ENCODE measurements at regions not wholly inside any gene's neighbourhood (a gene's known extent, or its start where the extent isn't known, plus 50 kb on each side); places are given as distances from the start of the nearest gene placed in this dataset.

GRCh38 chr9:16158093-16158492 lies 605.2 kb downstream of the CCDC171 start:
- no peak for DNase-seq (ENCODE audit: low read depth)

GRCh38 chr9:16161483-16161882 lies 608.6 kb downstream of the CCDC171 start:
- no peak for DNase-seq (ENCODE audit: low read depth)

- no peak for DNase-seq (ENCODE audit: low read depth)
Measured at GRCh38 chr9:16170119-16170518, 617.3 kb downstream of the CCDC171 start.

- no peak for DNase-seq (ENCODE audit: low read depth)
Measured at GRCh38 chr9:16171911-16172310, 619.1 kb downstream of the CCDC171 start.

- no peak for DNase-seq (ENCODE audit: low read depth)
Measured at GRCh38 chr9:16172796-16173195, 620.0 kb downstream of the CCDC171 start.

GRCh38 chr9:16174915-16175314 lies 622.1 kb downstream of the CCDC171 start:
- no peak for DNase-seq (ENCODE audit: low read depth)

- no peak for DNase-seq (ENCODE audit: low read depth)
Measured at GRCh38 chr9:16175461-16175860, 622.6 kb downstream of the CCDC171 start.

- no peak for DNase-seq (ENCODE audit: low read depth)
Measured at GRCh38 chr9:16178294-16178693, 625.5 kb downstream of the CCDC171 start.

GRCh38 chr9:16179566-16179965 lies 626.7 kb downstream of the CCDC171 start:
- no peak for DNase-seq (ENCODE audit: low read depth)

- DNase-seq (ENCODE audit: low read depth), result no peak
Measured at GRCh38 chr9:16180091-16180490, 627.2 kb downstream of the CCDC171 start.

GRCh38 chr9:16180546-16180945 lies 627.7 kb downstream of the CCDC171 start:
- no peak for DNase-seq (ENCODE audit: low read depth)

- no peak for DNase-seq (ENCODE audit: low read depth)
Measured at GRCh38 chr9:16181539-16181938, 628.7 kb downstream of the CCDC171 start.

GRCh38 chr9:16182784-16183183 lies 629.9 kb downstream of the CCDC171 start:
- no peak for DNase-seq (ENCODE audit: low read depth)

- no peak for DNase-seq (ENCODE audit: low read depth)
Measured at GRCh38 chr9:16184964-16185646, 632.3 kb downstream of the CCDC171 start.

- DNase-seq (ENCODE audit: low read depth), result no peak
Measured at GRCh38 chr9:16191191-16191590, 638.3 kb downstream of the CCDC171 start.

- DNase-seq (ENCODE audit: low read depth), result no peak
Measured at GRCh38 chr9:16191691-16192402, 639.0 kb downstream of the CCDC171 start.

GRCh38 chr9:16192403-16193017 lies 639.7 kb downstream of the CCDC171 start:
- no peak for DNase-seq (ENCODE audit: low read depth)

- DNase-seq (ENCODE audit: low read depth), result no peak
Measured at GRCh38 chr9:16193066-16193465, 640.2 kb downstream of the CCDC171 start.

GRCh38 chr9:16196206-16196605 lies 643.4 kb downstream of the CCDC171 start:
- no peak for DNase-seq (ENCODE audit: low read depth)

GRCh38 chr9:16197578-16198370 lies 644.9 kb downstream of the CCDC171 start:
- no peak for DNase-seq (ENCODE audit: low read depth)

GRCh38 chr9:16198996-16199395 lies 646.2 kb downstream of the CCDC171 start:
- DNase-seq (ENCODE audit: low read depth), result no peak

- no peak for DNase-seq (ENCODE audit: low read depth)
Measured at GRCh38 chr9:16202221-16202620, 649.4 kb downstream of the CCDC171 start.

Data from stimulated activated CD8-positive, alpha-beta memory T cell treated with anti-CD3 and anti-CD28 coated beads, Interleukin-15, amount 100 ng/mL, for 1 hour (primary cell).